Astrocyte (in vitro differentiated cells and primary cell): ENCODE measurements at regions not wholly inside any gene's neighbourhood (a gene's known extent, or its start where the extent isn't known, plus 50 kb on each side); places are given as distances from the start of the nearest gene placed in this dataset.

Experiments
- DNase-seq: peaks from one replicate; pipeline ENCODE4 v3.0.0-alpha.2; 2010; ENCODE audit warnings: low read depth
- FAIRE-seq: peaks from 2 replicates; lab custom pipeline; 2011; peaks lifted over from hg19 to GRCh38; lab: Jason Lieb, UNC
- H2AFZ ChIP-seq: 2 replicates; pipeline ENCODE4 v1.6.0; 2012; ENCODE audit warnings: low read depth, low read length, inconsistent platforms
- H3K27ac ChIP-seq: 2 replicates; pipeline ENCODE4 v1.5.1; 2011; ENCODE audit warnings: low read depth, low read length, inconsistent platforms
- H3K27me3 ChIP-seq: 2 replicates; pipeline ENCODE4 v1.6.0; 2011; ENCODE audit warnings: low read length, inconsistent platforms; ENCODE audit not compliant: insufficient read depth
- H3K36me3 ChIP-seq: 2 replicates; pipeline ENCODE4 v1.5.1; 2011; ENCODE audit warnings: low read length, inconsistent platforms; ENCODE audit not compliant: insufficient read depth
- H3K4me1 ChIP-seq: 2 replicates; pipeline ENCODE4 v1.5.1; 2011; ENCODE audit warnings: low read length, inconsistent platforms; ENCODE audit not compliant: insufficient read depth
- H3K4me2 ChIP-seq: 2 replicates; pipeline ENCODE4 v1.6.0; 2012; ENCODE audit warnings: low read length, inconsistent platforms
- H3K4me3 ChIP-seq: 2 replicates; pipeline ENCODE4 v1.5.1; 2011; ENCODE audit warnings: low read depth, mild to moderate bottlenecking, low read length, inconsistent platforms; ENCODE audit not compliant: insufficient read depth
- H3K79me2 ChIP-seq: 2 replicates; pipeline ENCODE4 v1.6.0; 2012; ENCODE audit warnings: mild to moderate bottlenecking, low read length, inconsistent platforms; ENCODE audit not compliant: insufficient read depth
- H3K9ac ChIP-seq: 2 replicates; pipeline ENCODE4 v1.6.0; 2012; ENCODE audit warnings: mild to moderate bottlenecking, low read length, inconsistent platforms
- H3K9me3 ChIP-seq: 2 replicates; pipeline ENCODE4 v1.5.1; 2012; ENCODE audit warnings: low read depth, mild to moderate bottlenecking, low read length, inconsistent platforms; ENCODE audit not compliant: insufficient read depth
- H4K20me1 ChIP-seq: 2 replicates; pipeline ENCODE4 v1.6.0; 2012; ENCODE audit warnings: low read length, inconsistent platforms; ENCODE audit not compliant: insufficient read depth
- H3K27ac Mint-ChIP-seq: one replicate; pipeline ENCODE4 v1.8.0; 2021; ENCODE audit warnings: mild to moderate bottlenecking, mixed read lengths; ENCODE audit not compliant: unreplicated experiment
- H3K27me3 Mint-ChIP-seq: one replicate; pipeline ENCODE4 v1.8.0; 2021; ENCODE audit warnings: low read depth, mixed read lengths; ENCODE audit not compliant: unreplicated experiment
- H3K36me3 Mint-ChIP-seq: one replicate; pipeline ENCODE4 v1.8.0; 2021; ENCODE audit warnings: low read depth, mixed read lengths; ENCODE audit not compliant: unreplicated experiment
- H3K4me1 Mint-ChIP-seq: one replicate; pipeline ENCODE4 v1.8.0; 2021; ENCODE audit warnings: low read depth, mixed read lengths; ENCODE audit not compliant: unreplicated experiment
- H3K4me3 Mint-ChIP-seq: one replicate; pipeline ENCODE4 v1.8.0; 2021; ENCODE audit warnings: mild to moderate bottlenecking, moderate library complexity, mixed read lengths; ENCODE audit not compliant: unreplicated experiment
- H3K9me3 Mint-ChIP-seq: one replicate; pipeline ENCODE4 v1.8.0; 2021; ENCODE audit warnings: mild to moderate bottlenecking, mixed read lengths; ENCODE audit not compliant: unreplicated experiment
- CTCF ChIP-seq: IDR thresholded peaks from 2 replicates; pipeline ENCODE4 v1.5.1; 2011; ENCODE audit warnings: low read depth, mild to moderate bottlenecking, inconsistent platforms, low read length, moderate library complexity; ENCODE audit not compliant: insufficient read depth
- EZH2 ChIP-seq: IDR thresholded peaks from 2 replicates; pipeline ENCODE4 v1.6.1; 2012; ENCODE audit warnings: mild to moderate bottlenecking, low read length, inconsistent platforms; ENCODE audit not compliant: insufficient read depth

- H4K20me1 ChIP-seq, result no peaks in the 10 kb centered on the region
- H3K36me3 ChIP-seq, result no peaks in the 10 kb centered on the region
- DNase-seq (no peak), FAIRE-seq (no peak)
- no peaks in the 10 kb centered on the region for H3K79me2 ChIP-seq
- Mint-ChIP-seq H3K27ac (no peak overlapping the region), H3K9me3 (peaks cover 3% of the 10 kb centered on the region), H3K4me1 (peaks cover 17% of the 10 kb centered on the region), H3K4me3 (no peak overlapping the region), H3K27me3 (no peaks in the 10 kb centered on the region), H3K36me3 (no peaks in the 10 kb centered on the region)
- no peaks in the 10 kb centered on the region for H3K9me3 ChIP-seq
- H3K9ac ChIP-seq, result no peak overlapping the region
- no peak overlapping the region for H3K4me2 ChIP-seq
- TF ChIP-seq EZH2 (no peak), CTCF (no peak)
- H3K4me3 ChIP-seq, result no peak overlapping the region
- no peak overlapping the region for H3K27ac ChIP-seq
- no peaks in the 10 kb centered on the region for H3K27me3 ChIP-seq
- no peak overlapping the region for H2AFZ ChIP-seq
- peaks cover 8% of the 10 kb centered on the region for H3K4me1 ChIP-seq
These were observed 214.6 kb upstream of the CTSO start for GRCh38 chr4:156168288-156168687.

GRCh38 chr4:156158747-156159146 lies 205.1 kb upstream of the CTSO start:
- Histone ChIP-seq H4K20me1 (no peaks in the 10 kb centered on the region), H3K79me2 (no peaks in the 10 kb centered on the region), H3K4me3 (no peak overlapping the region), H3K9me3 (no peaks in the 10 kb centered on the region), H3K9ac (no peak overlapping the region), H3K4me1 (no peaks in the 10 kb centered on the region), H3K27me3 (no peaks in the 10 kb centered on the region), H3K4me2 (no peak overlapping the region), H2AFZ (no peak overlapping the region), H3K36me3 (no peaks in the 10 kb centered on the region), H3K27ac (no peak overlapping the region)
- FAIRE-seq, result no peak
- DNase-seq, result no peak
- Mint-ChIP-seq H3K4me1 (no peaks in the 10 kb centered on the region), H3K36me3 (no peaks in the 10 kb centered on the region), H3K27ac (no peak overlapping the region), H3K27me3 (no peaks in the 10 kb centered on the region), H3K4me3 (no peak overlapping the region), H3K9me3 (no peaks in the 10 kb centered on the region)
- TF ChIP-seq CTCF, result no peak
- TF ChIP-seq EZH2, result no peak

- no peaks in the 10 kb centered on the region for H3K4me1 ChIP-seq
- H3K4me1 Mint-ChIP-seq, result peaks cover 3% of the 10 kb centered on the region
- H3K27ac ChIP-seq, result no peak overlapping the region
- TF ChIP-seq EZH2, result no peak
- TF ChIP-seq CTCF, result no peak
- no peaks in the 10 kb centered on the region for H3K9me3 ChIP-seq
- no peak for FAIRE-seq
- H3K4me3 ChIP-seq, result no peak overlapping the region
- no peaks in the 10 kb centered on the region for H3K9me3 Mint-ChIP-seq
- no peak overlapping the region for H3K9ac ChIP-seq
- no peaks in the 10 kb centered on the region for H3K36me3 Mint-ChIP-seq
- no peak overlapping the region for H3K27ac Mint-ChIP-seq
- no peak overlapping the region for H2AFZ ChIP-seq
- no peaks in the 10 kb centered on the region for H4K20me1 ChIP-seq
- no peaks in the 10 kb centered on the region for H3K27me3 ChIP-seq
- H3K4me2 ChIP-seq, result no peak overlapping the region
- no peak overlapping the region for H3K4me3 Mint-ChIP-seq
- no peaks in the 10 kb centered on the region for H3K27me3 Mint-ChIP-seq
- H3K79me2 ChIP-seq, result no peaks in the 10 kb centered on the region
- H3K36me3 ChIP-seq, result no peaks in the 10 kb centered on the region
- DNase-seq, result no peak
These were observed 201.3 kb upstream of the CTSO start for GRCh38 chr4:156154978-156155377.
